DMS53 (cell line): ENCODE measurements at regions not wholly inside any gene's neighbourhood (a gene's known extent, or its start where the extent isn't known, plus 50 kb on each side); places are given as distances from the start of the nearest gene placed in this dataset.
A peak's percentile ranks its signal among the peaks of the same experiment; 100 is the strongest.
"Not testable (repeated sequence)": the region's sequence is repeated elsewhere in the genome, so short reads cannot be mapped to it uniquely, and the experiment has no call there.

Experiments
- DNase-seq: peaks from one replicate; lab custom pipeline; 2025; lab: John Stamatoyannopoulos, UW

- DNase-seq = no peak
These were observed 133.1 kb upstream of the SEMA3C start for GRCh38 chr7:81051811-81052413.

GRCh38 chr7:81045491-81046030 lies 126.7 kb upstream of the SEMA3C start:
- DNase-seq = no peak

DNA sequence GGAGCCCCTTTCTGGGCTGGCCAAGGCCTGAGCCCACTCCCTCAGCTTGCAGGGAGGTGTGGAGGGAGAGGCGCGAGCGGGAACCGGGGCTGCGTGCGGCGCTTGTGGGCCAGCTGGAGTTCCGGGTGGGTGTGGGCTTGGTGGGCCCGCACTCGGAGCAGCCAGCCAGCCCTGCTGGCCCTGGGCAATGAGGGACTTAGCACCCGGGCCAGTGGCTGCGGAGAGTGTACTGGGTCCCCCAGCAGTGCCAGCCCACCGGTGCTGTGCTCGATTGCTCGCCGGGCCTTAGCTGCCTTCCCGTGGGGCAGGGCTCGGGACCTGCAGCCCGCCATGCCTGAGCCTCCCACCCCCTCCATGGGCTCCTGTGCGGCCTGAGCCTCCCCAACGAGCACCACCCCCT lies 123.8 kb upstream of the SEMA3C start:
- DNase-seq = not testable (repeated sequence)

- no peak for DNase-seq
These were observed 121.6 kb upstream of the SEMA3C start for GRCh38 chr7:81040496-81040895.

- no peak for DNase-seq
These were observed 118.0 kb upstream of the SEMA3C start for GRCh38 chr7:81036871-81037270.

- no peak for DNase-seq
These were observed 117.2 kb upstream of the SEMA3C start for GRCh38 chr7:81036057-81036456.

DNA sequence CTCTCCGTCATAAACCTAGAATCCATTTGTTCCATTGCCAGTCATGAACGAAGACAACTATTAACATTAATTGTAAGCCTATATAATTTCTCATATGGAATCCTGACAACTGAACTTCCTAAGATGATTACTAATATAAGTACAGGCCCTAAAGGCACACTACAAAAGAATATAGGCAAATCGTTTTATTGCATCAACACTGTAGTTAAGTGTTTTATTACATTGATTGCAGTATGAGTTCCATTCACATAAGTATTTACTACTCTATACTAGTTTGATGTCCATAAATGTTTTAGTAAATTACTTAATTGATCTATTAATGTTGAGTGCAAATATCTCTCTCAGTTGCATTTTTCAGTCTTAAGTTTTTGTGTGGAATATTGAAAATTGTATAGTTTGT lies 113.1 kb upstream of the SEMA3C start:
- no peak for DNase-seq

- DNase-seq = peak; percentile 24
These were observed 112.4 kb upstream of the SEMA3C start for GRCh38 chr7:81031243-81031642.

GRCh38 chr7:81030472-81030871 lies 111.6 kb upstream of the SEMA3C start:
- DNase-seq = no peak

GRCh38 chr7:81029511-81029910 lies 110.7 kb upstream of the SEMA3C start:
- DNase-seq = peak; percentile 45

GRCh38 chr7:81025360-81025759 lies 106.5 kb upstream of the SEMA3C start:
- DNase-seq = no peak

- no peak for DNase-seq
These were observed 96.1 kb upstream of the SEMA3C start for GRCh38 chr7:81014908-81015307.

DNA sequence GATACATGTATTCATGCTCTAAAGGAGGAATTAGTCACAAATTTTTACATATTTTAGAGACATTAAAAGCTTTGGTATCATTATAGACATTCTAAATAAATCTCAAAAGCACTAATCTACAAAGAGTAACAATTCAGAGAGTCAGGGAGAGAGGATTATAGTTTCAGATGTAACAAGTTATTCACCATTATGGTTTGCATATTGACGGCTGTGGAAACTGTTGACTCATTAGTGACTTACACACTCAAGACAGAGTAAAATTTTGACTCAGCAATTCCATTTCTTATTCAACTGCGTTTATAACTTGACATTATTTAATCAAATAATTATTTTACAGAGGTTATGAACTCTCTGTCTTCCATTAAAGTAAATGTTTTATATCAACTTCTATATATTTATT lies 95.4 kb upstream of the SEMA3C start:
- no peak for DNase-seq

- peak; percentile 66 for DNase-seq
These were observed 94.4 kb upstream of the SEMA3C start for GRCh38 chr7:81013083-81013817.

DNA sequence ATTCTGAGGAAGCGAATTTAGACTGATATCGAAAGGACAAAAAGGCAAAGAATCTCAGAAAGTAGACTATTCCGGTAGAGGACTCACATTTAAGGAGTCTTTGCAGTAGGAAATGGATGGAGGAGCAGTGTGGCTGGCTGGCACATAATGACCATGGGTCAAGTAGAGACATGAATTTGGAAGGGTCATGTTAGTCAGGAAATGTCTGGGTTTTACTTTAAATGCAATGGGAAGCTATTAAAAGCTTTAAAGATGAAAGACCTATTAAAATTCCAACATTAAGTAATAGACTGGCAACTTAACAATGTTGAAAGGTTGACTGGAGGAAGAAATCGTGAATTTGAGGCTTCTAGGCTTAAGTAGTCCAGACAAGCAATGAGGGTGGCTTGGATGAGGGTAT lies 90.0 kb upstream of the SEMA3C start:
- no peak for DNase-seq

- no peak for DNase-seq
These were observed 88.2 kb upstream of the SEMA3C start for GRCh38 chr7:81007051-81007450.

DNA sequence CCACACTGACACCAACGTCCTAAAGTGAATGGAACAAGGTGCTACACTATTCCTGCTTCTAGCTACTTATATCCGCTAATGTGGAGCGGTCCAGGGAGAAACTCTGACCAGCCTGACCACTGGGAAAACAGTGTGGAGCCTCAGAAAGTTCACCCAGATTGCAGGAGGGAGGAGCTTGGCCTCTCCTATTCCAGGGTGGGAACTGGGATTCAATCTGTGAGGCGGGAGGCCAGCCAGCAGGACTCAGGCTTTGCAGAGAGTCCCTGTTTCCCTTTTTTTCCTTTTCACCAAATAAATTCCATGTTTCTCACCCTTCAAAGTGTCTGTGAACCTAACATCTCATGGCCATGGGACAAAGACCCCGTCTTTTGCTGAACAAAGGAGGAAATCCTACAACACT lies 86.4 kb upstream of the SEMA3C start:
- no peak for DNase-seq

DNA sequence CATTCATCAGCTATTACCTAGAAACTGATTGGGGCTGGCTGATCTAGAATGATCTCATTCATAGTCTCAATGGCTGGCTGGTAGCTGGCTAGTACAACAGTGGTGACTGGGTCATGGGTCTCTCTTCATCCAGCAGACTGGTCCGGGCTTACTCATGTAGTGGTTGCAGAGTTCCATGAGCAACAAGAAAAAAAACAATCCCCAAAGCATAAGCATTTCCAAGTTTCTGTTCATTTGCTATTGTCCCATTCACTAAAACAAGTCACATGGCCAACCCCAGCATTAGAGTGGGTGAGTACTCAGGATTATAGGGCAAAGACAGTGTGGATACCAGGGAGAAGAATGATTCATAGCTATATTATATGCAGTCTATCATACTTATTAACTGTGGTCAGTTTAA lies 85.2 kb upstream of the SEMA3C start:
- DNase-seq = no peak

DNA sequence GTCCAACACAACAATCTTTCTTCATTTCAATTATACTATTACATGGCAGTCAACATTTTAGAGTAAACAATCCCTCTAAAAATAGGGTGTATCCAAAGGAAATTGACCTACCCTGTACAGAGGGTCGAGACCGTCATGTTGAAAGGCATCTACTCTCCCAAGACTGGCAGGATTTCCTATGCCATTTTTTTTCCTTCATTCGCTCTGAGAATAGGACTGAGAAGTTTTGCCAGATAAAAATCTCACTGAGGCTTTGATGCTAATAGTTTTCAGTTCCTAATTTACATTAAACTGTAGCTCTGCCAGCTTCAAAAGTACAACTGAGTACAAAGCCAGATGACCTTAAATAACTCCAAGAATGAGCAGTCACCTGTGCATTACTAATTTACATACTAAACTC lies 84.5 kb upstream of the SEMA3C start:
- DNase-seq = no peak

DNA sequence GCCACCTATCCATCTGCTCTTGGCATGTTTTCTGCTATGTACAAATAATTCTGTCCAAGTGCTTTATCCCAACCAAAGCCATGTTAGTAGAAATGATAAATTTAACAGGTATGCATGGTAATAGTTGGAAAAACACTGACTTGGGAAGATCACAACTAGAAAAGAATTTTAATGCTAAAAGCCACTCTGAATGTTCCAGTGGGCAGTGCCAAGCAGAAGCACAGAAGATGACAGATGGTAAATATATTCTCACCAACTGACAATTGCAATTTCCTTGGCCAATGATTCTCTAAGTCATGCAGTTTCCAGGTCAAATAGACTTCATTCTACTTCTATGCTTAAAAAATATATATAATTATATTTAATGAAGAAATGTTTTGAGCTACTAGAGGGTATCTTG lies 83.6 kb upstream of the SEMA3C start:
- DNase-seq = no peak

- DNase-seq = no peak
These were observed 80.9 kb upstream of the SEMA3C start for GRCh38 chr7:80999771-81000170.

- no peak for DNase-seq
These were observed 80.2 kb upstream of the SEMA3C start for GRCh38 chr7:80999100-80999499.

DNA sequence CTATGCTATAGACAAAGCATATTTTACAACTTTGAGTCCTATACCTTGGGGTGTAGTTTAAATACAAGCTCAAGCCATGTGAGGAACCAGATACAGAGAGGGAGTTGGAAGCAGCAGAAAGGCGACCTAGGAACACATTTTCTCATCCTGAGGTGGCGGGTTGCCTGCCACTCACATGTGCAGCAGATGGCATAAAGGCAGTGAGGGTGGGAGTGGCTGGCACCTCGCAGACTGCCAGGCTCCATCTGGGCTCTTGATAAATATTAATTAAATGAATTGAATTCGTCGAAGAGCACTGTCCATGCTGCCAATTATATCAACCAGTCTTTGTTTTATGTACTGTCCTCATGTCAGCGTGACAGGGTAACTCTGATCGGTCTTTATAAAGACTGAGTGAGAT lies 79.0 kb upstream of the SEMA3C start:
- DNase-seq = no peak

GRCh38 chr7:80996236-80996635 lies 77.4 kb upstream of the SEMA3C start:
- DNase-seq = not testable (repeated sequence)
